Stimulated activated CD8-positive, alpha-beta memory T cell treated with anti-CD3 and anti-CD28 coated beads, Interleukin-15, amount 100 ng/mL, for 24 hours (primary cell): ENCODE measurements at regions not wholly inside any gene's neighbourhood (a gene's known extent, or its start where the extent isn't known, plus 50 kb on each side); places are given as distances from the start of the nearest gene placed in this dataset.

ENCODE experiments used
- DNase-seq: peaks from one replicate; pipeline ENCODE4 v3.0.0-alpha.2; 2020; ENCODE audit warnings: low read depth

DNA sequence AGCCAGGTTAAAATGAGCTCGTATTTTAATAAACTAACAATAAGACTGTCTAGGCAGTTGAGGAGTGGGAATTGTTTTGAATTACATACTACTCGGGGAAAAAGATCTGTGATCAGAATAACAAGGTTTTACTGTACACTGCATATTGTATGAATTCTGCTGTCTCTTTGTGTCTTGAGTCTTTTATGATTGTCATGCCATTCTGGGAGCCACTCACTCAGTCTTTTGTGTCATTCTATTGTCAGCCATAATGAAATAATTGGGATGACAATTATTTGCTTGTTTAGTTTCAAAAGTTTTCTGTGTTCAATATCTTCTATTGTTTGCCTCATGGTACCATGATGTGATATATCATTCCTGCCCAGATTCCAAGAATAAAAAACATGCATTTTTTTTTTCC is 339.6 kb upstream of the TBL1XR1 start:
- DNase-seq = no peak

GRCh38 chr3:177537612-177538011 is 340.3 kb upstream of the TBL1XR1 start:
- DNase-seq = no peak

DNA sequence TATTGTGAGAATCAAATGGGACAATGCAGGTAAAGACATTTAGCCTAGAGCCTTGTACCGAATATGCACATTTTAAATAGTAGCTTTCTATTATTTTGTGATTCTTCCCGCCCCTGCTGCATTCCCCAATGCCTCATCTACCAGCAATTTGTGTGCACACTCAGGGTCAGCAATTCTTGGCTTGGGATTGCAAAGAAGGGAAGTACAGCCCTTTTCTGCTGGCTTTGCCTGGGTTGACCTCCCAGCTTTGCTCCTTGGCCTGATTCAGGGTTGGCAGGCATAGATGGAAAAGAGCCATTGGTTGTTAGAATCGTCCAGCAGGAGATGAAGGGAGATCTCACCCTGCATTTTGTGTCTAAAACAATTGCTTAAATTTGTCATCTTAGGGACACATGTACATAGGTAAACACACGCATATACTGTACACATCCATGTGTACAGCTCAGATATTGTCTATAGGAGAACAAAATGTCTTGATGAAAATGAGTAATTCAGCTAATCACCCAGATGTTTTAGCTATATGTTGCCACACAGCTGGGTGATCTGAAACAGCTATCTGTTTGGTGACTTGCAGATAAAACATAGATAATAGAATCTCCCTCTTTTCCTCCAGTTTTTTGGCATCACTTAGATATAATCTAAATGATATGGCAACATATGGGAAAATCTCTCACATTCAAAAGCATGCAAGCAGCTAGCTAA is 340.9 kb upstream of the TBL1XR1 start:
- no peak for DNase-seq

GRCh38 chr3:177538750-177539730 is 341.8 kb upstream of the TBL1XR1 start:
- no peak for DNase-seq

DNA sequence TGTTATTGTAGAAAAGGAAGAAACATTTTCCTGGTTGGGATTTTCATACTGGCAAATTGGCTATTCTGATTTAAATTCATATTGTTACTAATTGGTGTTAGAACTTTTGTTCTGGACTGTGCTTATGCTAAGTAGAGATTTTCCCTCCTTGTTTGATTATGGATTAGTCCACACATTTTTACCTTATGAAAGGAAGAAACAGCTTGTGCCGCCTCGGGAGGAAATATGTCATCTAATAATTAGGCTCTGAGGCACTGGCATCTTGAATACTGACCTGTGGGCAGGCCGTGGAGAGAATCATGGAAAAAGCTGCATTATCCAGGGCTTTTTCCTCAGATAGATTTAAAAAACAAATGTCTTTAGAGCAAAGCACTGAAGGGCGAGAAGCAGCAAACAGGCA is 344.3 kb upstream of the TBL1XR1 start:
- DNase-seq = no peak

- DNase-seq = no peak
Observed at GRCh38 chr3:177545964-177546363, 348.7 kb upstream of the TBL1XR1 start.

DNA sequence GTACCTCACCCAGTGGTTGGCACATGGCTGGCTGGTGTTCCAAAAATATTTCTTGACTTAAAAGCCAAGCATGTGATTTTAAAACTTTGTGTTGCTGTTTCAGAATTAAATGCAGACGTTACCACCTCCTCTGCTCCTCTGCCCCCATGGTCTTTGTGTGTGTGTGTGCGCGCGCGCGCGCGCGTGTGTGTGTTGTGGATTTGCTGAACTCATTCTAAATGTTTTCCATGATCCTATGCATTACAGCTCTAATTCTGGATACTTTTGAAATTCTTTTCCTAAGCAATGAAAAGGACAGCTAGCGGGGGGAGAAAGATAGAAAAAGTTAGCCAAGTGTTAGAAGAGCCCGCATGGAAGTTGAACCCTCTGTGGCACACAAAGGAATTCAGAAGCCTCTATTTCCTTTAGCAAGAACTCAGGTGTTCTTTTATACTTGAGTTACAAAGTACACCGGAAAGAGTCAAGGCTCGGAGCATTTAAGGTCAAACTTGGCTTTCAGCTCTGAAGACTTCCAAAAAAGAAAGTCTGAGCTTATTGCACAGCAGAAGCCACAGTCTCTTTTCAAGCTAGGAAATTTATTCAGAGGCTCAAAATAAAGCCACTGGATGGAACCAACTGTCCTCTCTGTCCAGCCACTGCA is 350.5 kb upstream of the TBL1XR1 start:
- no peak for DNase-seq

GRCh38 chr3:177550667-177551066 is 353.4 kb upstream of the TBL1XR1 start:
- no peak for DNase-seq

DNA sequence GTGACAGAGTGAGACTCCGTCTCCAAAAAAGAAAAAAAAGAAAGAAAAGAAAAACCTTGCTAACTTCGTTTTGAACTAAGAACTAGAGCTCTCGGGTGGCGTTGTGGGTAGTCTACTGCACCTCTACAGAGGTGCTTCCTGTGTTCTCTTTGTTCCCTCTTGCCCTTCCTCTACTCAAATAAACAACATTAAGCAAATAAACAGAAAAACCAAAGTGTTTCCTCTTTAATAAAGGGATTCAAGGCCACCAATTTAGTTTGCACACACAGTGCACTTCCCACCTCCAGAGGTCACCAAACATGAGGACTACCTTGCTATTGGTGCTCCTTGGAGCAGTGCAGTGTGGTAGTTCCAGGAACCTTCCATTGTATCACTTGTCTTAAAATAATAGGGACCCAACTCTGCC is 354.2 kb upstream of the TBL1XR1 start:
- DNase-seq = no peak

DNA sequence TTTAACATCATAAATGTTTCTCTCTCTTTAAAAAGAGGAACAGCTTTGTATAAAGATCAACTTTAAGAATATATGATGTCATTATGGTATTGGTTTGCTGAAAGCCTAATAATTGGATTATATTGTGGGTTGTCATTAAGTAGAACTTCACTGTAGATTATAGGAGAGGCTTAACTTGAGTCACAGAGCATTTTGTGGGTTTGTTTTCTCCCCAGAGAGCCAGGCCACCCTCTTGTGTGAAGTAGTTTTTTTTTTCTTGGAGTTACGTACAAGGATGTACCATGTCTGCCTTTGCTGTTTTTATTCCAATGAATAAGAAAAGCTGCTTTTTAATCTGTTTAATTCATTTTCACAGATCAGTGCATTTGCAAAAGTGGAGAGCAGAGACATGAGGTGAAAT is 354.8 kb upstream of the TBL1XR1 start:
- no peak for DNase-seq

GRCh38 chr3:177553012-177553411 is 355.7 kb upstream of the TBL1XR1 start:
- no peak for DNase-seq

DNA sequence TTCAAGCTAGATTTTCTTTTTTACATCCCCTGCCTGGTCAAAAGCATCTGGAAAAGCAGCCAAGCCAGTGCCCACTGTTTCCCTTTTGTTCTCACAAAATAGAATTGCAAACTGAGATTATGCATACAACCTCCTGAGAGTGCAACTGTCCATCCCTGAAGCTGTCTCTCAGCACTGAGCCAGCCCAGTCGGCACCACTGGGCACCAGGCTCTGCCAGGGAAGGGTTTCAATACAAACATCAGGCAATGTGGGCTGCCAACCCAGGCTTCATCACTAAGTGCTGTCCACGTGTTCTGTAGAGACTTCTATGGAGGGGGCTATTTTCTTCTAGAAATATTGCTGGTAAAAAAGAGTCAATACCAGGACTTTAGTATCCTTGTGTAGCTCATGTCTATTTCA is 356.3 kb upstream of the TBL1XR1 start:
- no peak for DNase-seq

GRCh38 chr3:177554895-177555759 is 357.8 kb upstream of the TBL1XR1 start:
- no peak for DNase-seq

GRCh38 chr3:177557548-177557947 is 360.3 kb upstream of the TBL1XR1 start:
- DNase-seq = no peak

DNA sequence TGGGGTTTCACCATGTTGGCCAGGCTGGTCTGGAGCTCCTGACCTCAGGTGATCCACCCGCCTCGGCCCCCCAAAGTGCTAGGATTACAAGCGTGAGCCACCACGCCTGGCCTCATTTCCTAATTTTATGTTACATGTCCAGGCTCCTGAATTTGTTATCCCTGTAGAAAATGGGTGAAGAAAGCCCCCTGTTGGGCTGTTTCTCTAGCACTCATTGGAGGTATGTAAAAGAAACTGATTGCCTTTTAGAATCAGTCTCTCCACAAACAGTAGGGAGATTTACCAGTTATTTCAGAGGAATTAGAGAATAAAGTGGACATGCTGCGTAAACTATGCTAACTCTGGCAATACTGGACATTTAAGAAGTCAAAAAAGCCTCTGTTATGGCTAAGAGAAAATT is 364.1 kb upstream of the TBL1XR1 start:
- DNase-seq = no peak

GRCh38 chr3:177561769-177562392 is 364.6 kb upstream of the TBL1XR1 start:
- no peak for DNase-seq

DNA sequence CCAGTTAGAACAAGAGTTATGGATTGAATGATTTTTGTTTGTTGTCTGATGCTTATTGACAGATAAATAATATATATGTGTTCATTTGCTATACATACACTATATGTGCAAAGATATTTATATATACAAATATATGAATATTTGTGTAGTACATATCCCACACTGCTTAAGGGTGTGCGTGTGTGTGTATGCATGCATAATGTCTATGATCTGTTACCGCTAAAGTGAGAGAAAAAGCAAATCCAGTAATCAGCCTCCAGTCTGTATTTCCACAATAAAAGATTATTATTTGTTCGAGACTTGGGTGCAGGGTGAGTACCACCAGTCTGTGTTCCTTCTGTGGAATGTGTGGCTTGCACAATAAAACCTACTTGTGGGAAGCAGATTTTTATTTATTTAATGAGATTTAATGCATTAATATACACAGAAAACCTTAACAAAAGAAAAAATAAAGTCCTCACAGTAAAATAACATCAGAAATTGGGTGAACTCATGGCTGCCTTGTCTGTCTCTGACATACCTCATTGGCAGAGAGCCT is 366.0 kb upstream of the TBL1XR1 start:
- DNase-seq = no peak

GRCh38 chr3:177563792-177564191 is 366.5 kb upstream of the TBL1XR1 start:
- DNase-seq = no peak

DNA sequence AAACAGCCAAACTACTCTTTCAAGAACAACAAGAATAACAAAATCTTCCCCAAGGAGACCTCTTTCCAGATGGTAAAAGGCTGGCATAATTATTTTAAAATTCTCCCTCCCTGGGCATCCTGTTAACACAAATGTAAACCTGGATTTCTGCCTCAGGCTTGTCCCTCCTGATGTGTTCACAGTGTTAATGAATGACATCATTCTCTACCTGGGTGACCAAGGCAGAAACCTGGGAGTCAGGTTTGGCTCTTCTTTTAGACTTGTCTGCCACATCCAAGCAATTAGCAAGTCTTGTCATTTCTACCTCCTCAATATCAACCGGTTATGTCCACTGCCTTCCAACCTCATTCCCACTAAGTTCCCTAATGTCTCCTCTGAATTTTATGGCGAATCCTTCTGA is 368.7 kb upstream of the TBL1XR1 start:
- DNase-seq = no peak

DNA sequence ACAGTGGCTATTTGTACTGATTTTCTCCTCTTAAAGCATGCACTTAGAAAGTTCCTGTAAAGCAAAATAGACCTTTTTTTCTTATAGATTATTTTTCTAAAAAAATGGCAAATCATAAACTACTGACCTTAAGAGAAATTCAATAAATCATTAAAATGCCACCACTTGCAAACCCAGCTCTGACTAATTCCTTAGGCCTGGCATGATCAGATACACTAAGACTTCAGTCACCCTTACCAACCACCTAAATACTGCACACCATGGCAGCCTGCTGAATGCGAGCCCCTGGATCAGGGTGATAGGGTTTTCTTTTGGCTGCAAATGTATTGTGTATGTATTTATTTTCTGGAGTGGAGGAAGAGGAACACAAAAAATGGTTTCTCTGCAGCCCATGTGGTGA is 370.6 kb upstream of the TBL1XR1 start:
- DNase-seq = no peak

DNA sequence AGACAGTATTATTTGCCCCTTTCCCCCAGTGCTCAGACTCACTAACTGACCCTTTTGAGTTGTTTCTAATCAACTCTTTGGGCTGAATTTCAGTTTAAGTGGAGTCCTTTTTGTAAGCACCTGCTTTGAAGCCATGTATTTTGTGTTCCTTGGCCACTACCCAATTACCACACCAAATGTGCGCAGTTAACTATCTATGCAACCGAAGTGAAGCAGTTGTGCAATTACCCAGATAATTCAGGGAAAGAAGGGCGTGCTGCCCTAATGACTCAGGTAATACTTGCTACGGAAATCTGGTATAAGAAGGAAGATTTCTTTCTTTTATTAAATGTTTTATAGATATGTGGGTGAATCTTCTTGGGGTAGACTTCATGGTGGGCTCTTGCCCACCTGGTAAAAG is 371.9 kb upstream of the TBL1XR1 start:
- DNase-seq = no peak
